Upper lobe of right lung (tissue), 1 donor: ENCODE measurements at regions not wholly inside any gene's neighbourhood (a gene's known extent, or its start where the extent isn't known, plus 50 kb on each side); places are given as distances from the start of the nearest gene placed in this dataset.

Source experiments
- ATAC-seq: fragments of 200-7000 bp; cut with Tn5 transposase; one replicate; pipeline ENCODE4 v1.9.1; 2020; ENCODE audit warnings: mild to moderate bottlenecking, moderate library complexity
- DNase-seq: peaks from one replicate; pipeline ENCODE4 v3.0.0-alpha.2; 2020
- H3K27ac ChIP-seq: fragments of 200-600 bp; one replicate; pipeline ENCODE4 v1.8.0; 2022
- H3K27me3 ChIP-seq: fragments of 200-600 bp; one replicate; pipeline ENCODE4 v1.8.0; 2022; ENCODE audit warnings: mild to moderate bottlenecking
- H3K36me3 ChIP-seq: fragments of 200-600 bp; one replicate; pipeline ENCODE4 v1.8.0; 2022
- H3K4me1 ChIP-seq: fragments of 200-600 bp; one replicate; pipeline ENCODE4 v1.8.0; 2022
- H3K4me3 ChIP-seq: fragments of 200-600 bp; one replicate; pipeline ENCODE4 v1.8.0; 2022; ENCODE audit warnings: mild to moderate bottlenecking
- H3K9me3 ChIP-seq: fragments of 200-600 bp; one replicate; pipeline ENCODE4 v1.8.0; 2022
- CTCF ChIP-seq: fragments of 200-600 bp; IDR thresholded peaks from one replicate; pipeline ENCODE4 v1.8.0; 2022; ENCODE audit warnings: antibody characterized with exemption
- intact Hi-C: fragments of 100-400 bp; cut with DNase I; formaldehyde crosslinking; loops from one replicate; pipeline ENCODE4 v1.11.0; 2022
- donor health status: DM: no; HTN: yes; CAD: no; lungs with severe emphysema.

GRCh38 chr4:125677665-125678307, 363.0 kb downstream of the FAT4 start:
- DNase-seq (no peak), ATAC-seq (no peak)
- Histone ChIP-seq H3K27me3 (no peaks in the 10 kb centered on the region), H3K9me3 (no peaks in the 10 kb centered on the region), H3K36me3 (no peaks in the 10 kb centered on the region), H3K27ac (no peak overlapping the region), H3K4me3 (no peak overlapping the region), H3K4me1 (no peaks in the 10 kb centered on the region)
- TF ChIP-seq CTCF = no peak
- intact Hi-C loops = no loop called here

GRCh38 chr4:125679989-125680388, 365.2 kb downstream of the FAT4 start:
- Histone ChIP-seq H3K27ac (no peak overlapping the region), H3K4me1 (no peaks in the 10 kb centered on the region), H3K36me3 (no peaks in the 10 kb centered on the region), H3K4me3 (no peak overlapping the region), H3K9me3 (no peaks in the 10 kb centered on the region), H3K27me3 (no peaks in the 10 kb centered on the region)
- ATAC-seq (no peak), DNase-seq (no peak)
- no peak for TF ChIP-seq CTCF
- intact Hi-C loops = no loop called here

GRCh38 chr4:125681240-125681639, 366.5 kb downstream of the FAT4 start:
- Histone ChIP-seq H3K36me3 (no peaks in the 10 kb centered on the region), H3K9me3 (no peaks in the 10 kb centered on the region), H3K27me3 (no peaks in the 10 kb centered on the region), H3K4me3 (no peak overlapping the region), H3K27ac (no peak overlapping the region), H3K4me1 (no peaks in the 10 kb centered on the region)
- intact Hi-C loops = no loop called here
- TF ChIP-seq CTCF = no peak
- ATAC-seq (no peak), DNase-seq (no peak)

GRCh38 chr4:125682730-125683129, 368.0 kb downstream of the FAT4 start:
- no peaks in the 10 kb centered on the region for H3K36me3 ChIP-seq
- DNase-seq = no peak
- intact Hi-C loops = no loop called here
- no peaks in the 10 kb centered on the region for H3K9me3 ChIP-seq
- H3K4me3 ChIP-seq = no peak overlapping the region
- no peaks in the 10 kb centered on the region for H3K4me1 ChIP-seq
- no peak for TF ChIP-seq CTCF
- ATAC-seq = no peak
- H3K27ac ChIP-seq = no peak overlapping the region
- no peaks in the 10 kb centered on the region for H3K27me3 ChIP-seq

- Histone ChIP-seq H3K9me3 (no peaks in the 10 kb centered on the region), H3K4me1 (no peaks in the 10 kb centered on the region), H3K4me3 (no peak overlapping the region), H3K27me3 (no peaks in the 10 kb centered on the region), H3K36me3 (no peaks in the 10 kb centered on the region), H3K27ac (no peak overlapping the region)
- ATAC-seq (no peak), DNase-seq (no peak)
- intact Hi-C loops = no loop called here
- TF ChIP-seq CTCF = no peak
Observed at GRCh38 chr4:125688841-125689240, 374.1 kb downstream of the FAT4 start.

GRCh38 chr4:125689805-125690204, 375.1 kb downstream of the FAT4 start:
- H3K4me1 ChIP-seq = no peaks in the 10 kb centered on the region
- no peaks in the 10 kb centered on the region for H3K36me3 ChIP-seq
- no peaks in the 10 kb centered on the region for H3K9me3 ChIP-seq
- H3K27ac ChIP-seq = no peak overlapping the region
- ATAC-seq = no peak
- no peak overlapping the region for H3K4me3 ChIP-seq
- no peaks in the 10 kb centered on the region for H3K27me3 ChIP-seq
- no peak for DNase-seq
- intact Hi-C loops = no loop called here
- TF ChIP-seq CTCF = no peak
